ENCODE measurements at regions not wholly inside any gene's neighbourhood (a gene's known extent, or its start where the extent isn't known, plus 50 kb on each side); places are given as distances from the start of the nearest gene placed in this dataset.

- no peak for TF ChIP-seq CTCF (conservative IDR thresholded peaks at IDR 0.05)
- TF ChIP-seq ZFX (IDR thresholded peaks at IDR 0.05): no peak
Measured at GRCh38 chr3:20336572-20336971, 150.6 kb upstream of the SGO1 start.

Data from C4-2B (cell line).